Hematopoietic multipotent progenitor cell treated with erythropoietin and hydrocortisone succinate and interleukin-3 and kit ligand, for 4 days (in vitro differentiated cells): ENCODE measurements at regions not wholly inside any gene's neighbourhood (a gene's known extent, or its start where the extent isn't known, plus 50 kb on each side); places are given as distances from the start of the nearest gene placed in this dataset.
A peak's percentile ranks its signal among the peaks of the same experiment; 100 is the strongest.

Source experiments
- DNase-seq: peaks from one replicate; pipeline ENCODE4 v3.0.0-alpha.2; 2015

GRCh38 chr11:119488256-119488995 is 65.5 kb upstream of the THY1 start:
- no peak for DNase-seq

GRCh38 chr11:119486691-119487259 is 63.8 kb upstream of the THY1 start:
- DNase-seq, result no peak

GRCh38 chr11:119486016-119486415 is 63.0 kb upstream of the THY1 start:
- no peak for DNase-seq

- DNase-seq, result peak; percentile 29
These were observed 62.0 kb upstream of the THY1 start for GRCh38 chr11:119484741-119485605.

GRCh38 chr11:119483881-119484371 is 61.0 kb upstream of the THY1 start:
- no peak for DNase-seq

GRCh38 chr11:119483341-119483880 is 60.4 kb upstream of the THY1 start:
- DNase-seq, result no peak

GRCh38 chr11:119482521-119483011 is 59.6 kb upstream of the THY1 start:
- no peak for DNase-seq

GRCh38 chr11:119481667-119482400 is 58.9 kb upstream of the THY1 start:
- no peak for DNase-seq

- peak; percentile 73 for DNase-seq
These were observed 58.2 kb upstream of the THY1 start for GRCh38 chr11:119481021-119481666.

- DNase-seq, result no peak
These were observed 57.5 kb upstream of the THY1 start for GRCh38 chr11:119480380-119481020.

GRCh38 chr11:119479685-119480275 is 56.8 kb upstream of the THY1 start:
- DNase-seq, result peak; percentile 48

- DNase-seq, result no peak
These were observed 55.8 kb upstream of the THY1 start for GRCh38 chr11:119478711-119479285.

GRCh38 chr11:119476666-119477331 is 53.8 kb upstream of the THY1 start:
- DNase-seq, result no peak

GRCh38 chr11:119476038-119476437 is 53.1 kb upstream of the THY1 start:
- DNase-seq, result no peak

GRCh38 chr11:119474682-119475596 is 52.0 kb upstream of the THY1 start:
- peak; percentile 78 for DNase-seq

GRCh38 chr11:119473901-119474681 is 51.1 kb upstream of the THY1 start:
- DNase-seq, result no peak

GRCh38 chr11:119473226-119473625 is 50.3 kb upstream of the THY1 start:
- no peak for DNase-seq

GRCh38 chr11:119472856-119473222 is 49.9 kb upstream of the THY1 start:
- no peak for DNase-seq
